Neural cell (in vitro differentiated cells): ENCODE measurements at regions not wholly inside any gene's neighbourhood (a gene's known extent, or its start where the extent isn't known, plus 50 kb on each side); places are given as distances from the start of the nearest gene placed in this dataset.

Source experiments
- H2AFZ ChIP-seq: fragments of 200-600, 300-800 bp; sonication (generic), shearing (Covaris generic); 2 replicates; pipeline ENCODE4 v1.6.0; 2014; ENCODE audit warnings: low read depth, mild to moderate bottlenecking, antibody characterized with exemption, low read length, moderate library complexity
- H3F3A ChIP-seq: fragments of 200-600 bp; shearing (Covaris generic); 2 replicates; pipeline ENCODE4 v1.6.1; 2016; ENCODE audit warnings: mild to moderate bottlenecking, moderate library complexity, mixed read lengths, antibody characterized with exemption, low read length; ENCODE audit not compliant: insufficient read depth, poor library complexity, severe bottlenecking
- H3K27ac ChIP-seq: fragments of 200-600, 300-800 bp; sonication (generic), shearing (Covaris generic); 2 replicates; pipeline ENCODE4 v1.5.1; 2014; ENCODE audit warnings: mild to moderate bottlenecking, low read length, moderate library complexity
- H3K27me3 ChIP-seq: fragments of 300-800, 200-600 bp; sonication (generic), shearing (Covaris generic); 2 replicates; pipeline ENCODE4 v1.6.0; 2014; ENCODE audit warnings: mild to moderate bottlenecking, low read depth, low read length, moderate library complexity; ENCODE audit not compliant: insufficient read depth
- H3K36me3 ChIP-seq: fragments of 300-800, 200-600 bp; sonication (generic), shearing (Covaris generic); 2 replicates; pipeline ENCODE4 v1.5.1; 2014; ENCODE audit warnings: mild to moderate bottlenecking, antibody characterized with exemption, low read length, moderate library complexity; ENCODE audit not compliant: insufficient read depth
- H3K4me2 ChIP-seq: fragments of 300-800, 200-600 bp; sonication (generic), shearing (Covaris generic); 2 replicates; pipeline ENCODE4 v1.6.0; 2014; ENCODE audit warnings: mild to moderate bottlenecking, low read length
- H3K4me3 ChIP-seq: fragments of 300-800, 200-600 bp; sonication (generic), shearing (Covaris generic); 2 replicates; pipeline ENCODE4 v1.5.1; 2014; ENCODE audit warnings: mild to moderate bottlenecking, low read length, moderate library complexity
- H3K79me2 ChIP-seq: fragments of 200-600 bp; shearing (Covaris generic); replicated peaks from 2 replicates; pipeline ENCODE4 v1.6.0; 2014; ENCODE audit warnings: mild to moderate bottlenecking, low read length, moderate library complexity; ENCODE audit not compliant: insufficient read depth
- H3K9ac ChIP-seq: fragments of 300-800, 200-600 bp; sonication (generic), shearing (Covaris generic); 2 replicates; pipeline ENCODE4 v1.6.1; 2016; ENCODE audit warnings: mild to moderate bottlenecking, low read length, mixed read lengths
- H3K9me2 ChIP-seq: fragments of 200-600 bp; shearing (Covaris generic); 2 replicates; pipeline ENCODE4 v1.6.1; 2016; ENCODE audit warnings: mild to moderate bottlenecking, low read length, mixed read lengths; ENCODE audit not compliant: insufficient read depth
- H3K9me3 ChIP-seq: fragments of 200-600, 300-800 bp; sonication (generic), shearing (Covaris generic); 2 replicates; pipeline ENCODE4 v1.6.1; 2016; ENCODE audit warnings: mild to moderate bottlenecking, mixed run types, low read length, moderate library complexity, mixed read lengths
- H4K20me1 ChIP-seq: fragments of 200-600 bp; shearing (Covaris generic); 2 replicates; pipeline ENCODE4 v1.6.1; 2016; ENCODE audit warnings: mild to moderate bottlenecking, mixed run types; ENCODE audit not compliant: insufficient read depth
- CTCF ChIP-seq: fragments of 450-650 bp; IDR thresholded peaks from 2 replicates; pipeline ENCODE4 v1.5.1; 2014; ENCODE audit warnings: antibody characterized with exemption, mild to moderate bottlenecking, moderate library complexity; ENCODE audit not compliant: poor library complexity, severe bottlenecking
- EP300 ChIP-seq: fragments of 450-650 bp; conservative IDR thresholded peaks from 2 replicates; pipeline ENCODE4 v1.6.1; 2014; ENCODE audit warnings: antibody characterized with exemption, mild to moderate bottlenecking, moderate library complexity; ENCODE audit not compliant: poor library complexity, severe bottlenecking
- EZH2 ChIP-seq: fragments of 200-600, 300-800 bp; shearing (Covaris generic), sonication (generic); IDR thresholded peaks from 2 replicates; pipeline ENCODE4 v1.6.1; 2014; ENCODE audit warnings: antibody characterized with exemption, low read length, borderline replicate concordance, mild to moderate bottlenecking; ENCODE audit not compliant: insufficient read depth, poor library complexity, severe bottlenecking
- MXI1 ChIP-seq: fragments of 450-650 bp; conservative IDR thresholded peaks from 2 replicates; pipeline ENCODE4 v1.6.1; 2014; ENCODE audit warnings: antibody characterized with exemption, mild to moderate bottlenecking; ENCODE audit not compliant: poor library complexity, severe bottlenecking
- POLR2AphosphoS5 ChIP-seq: IDR thresholded peaks from 2 replicates; pipeline ENCODE4 v1.6.1; 2012
- RAD21 ChIP-seq: fragments of 450-650 bp; conservative IDR thresholded peaks from 2 replicates; pipeline ENCODE4 v1.6.1; 2014; ENCODE audit warnings: antibody characterized with exemption, mild to moderate bottlenecking, moderate library complexity
- REST ChIP-seq: IDR thresholded peaks from 2 replicates; pipeline ENCODE4 v1.6.1; 2012; ENCODE audit warnings: borderline replicate concordance
- SMC3 ChIP-seq: fragments of 450-650 bp; conservative IDR thresholded peaks from 2 replicates; pipeline ENCODE4 v1.6.1; 2014; ENCODE audit warnings: antibody characterized with exemption, mild to moderate bottlenecking, moderate library complexity; ENCODE audit not compliant: poor library complexity
- TAF1 ChIP-seq: IDR thresholded peaks from 2 replicates; pipeline ENCODE4 v1.6.1; 2012; ENCODE audit warnings: low read depth

GRCh38 chr9:28750136-28750535 lies 1176.9 kb upstream of the C9orf72 start:
- no peak overlapping the region for H2AFZ ChIP-seq
- H3K9me3 ChIP-seq = no peaks in the 10 kb centered on the region
- no peak overlapping the region for H3K9ac ChIP-seq
- no peaks in the 10 kb centered on the region for H3K36me3 ChIP-seq
- no peak overlapping the region for H3K4me2 ChIP-seq
- no peaks in the 10 kb centered on the region for H3K27me3 ChIP-seq
- no peaks in the 10 kb centered on the region for H3K79me2 ChIP-seq
- no peaks in the 10 kb centered on the region for H3K9me2 ChIP-seq
- TF ChIP-seq SMC3 (no peak), REST (no peak), RAD21 (no peak), POLR2AphosphoS5 (no peak), EZH2 (no peak), CTCF (no peak), MXI1 (no peak), EP300 (no peak), TAF1 (no peak)
- H4K20me1 ChIP-seq = no peaks in the 10 kb centered on the region
- no peak overlapping the region for H3K27ac ChIP-seq
- no peak overlapping the region for H3K4me3 ChIP-seq
- no peaks in the 10 kb centered on the region for H3F3A ChIP-seq

- no peak overlapping the region for H3K4me2 ChIP-seq
- H3F3A ChIP-seq = no peaks in the 10 kb centered on the region
- TF ChIP-seq RAD21 (no peak), SMC3 (no peak), MXI1 (no peak), POLR2AphosphoS5 (no peak), EP300 (no peak), TAF1 (no peak), CTCF (no peak), EZH2 (no peak), REST (no peak)
- H3K27me3 ChIP-seq = no peaks in the 10 kb centered on the region
- H3K9me3 ChIP-seq = no peaks in the 10 kb centered on the region
- H2AFZ ChIP-seq = no peak overlapping the region
- no peaks in the 10 kb centered on the region for H4K20me1 ChIP-seq
- H3K36me3 ChIP-seq = no peaks in the 10 kb centered on the region
- H3K27ac ChIP-seq = no peak overlapping the region
- no peaks in the 10 kb centered on the region for H3K79me2 ChIP-seq
- no peak overlapping the region for H3K4me3 ChIP-seq
- no peak overlapping the region for H3K9ac ChIP-seq
- H3K9me2 ChIP-seq = no peaks in the 10 kb centered on the region
Measured at GRCh38 chr9:28758341-28758740, 1185.1 kb upstream of the C9orf72 start.
